Mammary epithelial cell (primary cell): ENCODE measurements at regions not wholly inside any gene's neighbourhood (a gene's known extent, or its start where the extent isn't known, plus 50 kb on each side); places are given as distances from the start of the nearest gene placed in this dataset.

Experiments
- EZH2 ChIP-seq: IDR thresholded peaks from 2 replicates; pipeline ENCODE4 v1.6.1; 2012; ENCODE audit warnings: low read length, inconsistent platforms, borderline replicate concordance
- TF ChIP-seq, protein P1 (sequence below), 2 donors: IDR thresholded peaks in 1 of 2; conservative IDR thresholded peaks in 1 of 2; 2 replicates each; pipeline ENCODE4 v1.5.1; 2011 to 2012; ENCODE audit warnings: inconsistent platforms in 2 of 2, low read length in 2 of 2, mild to moderate bottlenecking in 2 of 2, control low read depth in 1 of 2, low read depth in 1 of 2; ENCODE audit not compliant: insufficient read depth in 1 of 2; ENCODE audit errors: extremely low read depth in 1 of 2

DNA sequence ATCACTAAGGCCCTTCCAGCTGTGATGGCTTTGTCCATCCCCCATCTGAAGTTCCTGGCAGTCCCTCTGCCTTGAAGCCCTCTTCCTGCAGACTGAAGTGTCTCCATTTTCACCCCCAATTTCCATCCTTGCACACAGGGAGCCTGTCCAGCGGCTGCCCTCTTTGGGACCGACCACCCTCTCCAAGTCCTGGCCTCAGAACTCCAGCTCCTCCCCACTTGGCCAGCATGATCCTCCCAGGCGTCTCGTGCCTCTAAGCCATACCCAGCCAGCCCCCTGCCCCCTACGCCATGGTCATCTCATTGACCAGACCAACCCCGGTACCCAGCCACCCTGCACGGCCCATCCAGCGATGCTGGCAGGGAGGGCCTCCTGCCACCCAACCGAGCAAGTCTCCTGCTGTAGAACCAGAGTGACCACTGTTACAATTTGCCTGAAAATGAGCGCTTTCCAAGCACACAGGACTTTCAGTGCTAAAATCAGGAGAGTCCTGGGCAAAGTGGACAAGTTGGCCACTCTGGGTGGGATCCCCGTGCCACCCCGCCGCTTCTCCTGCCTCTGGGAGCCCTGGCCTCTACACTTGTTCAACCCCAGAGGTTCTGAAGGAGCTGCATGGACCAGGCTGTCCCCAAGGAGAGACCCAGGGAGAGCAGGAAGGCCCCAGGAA lies 362.0 kb downstream of the SEC14L1 start:
- TF ChIP-seq, protein P1, sequence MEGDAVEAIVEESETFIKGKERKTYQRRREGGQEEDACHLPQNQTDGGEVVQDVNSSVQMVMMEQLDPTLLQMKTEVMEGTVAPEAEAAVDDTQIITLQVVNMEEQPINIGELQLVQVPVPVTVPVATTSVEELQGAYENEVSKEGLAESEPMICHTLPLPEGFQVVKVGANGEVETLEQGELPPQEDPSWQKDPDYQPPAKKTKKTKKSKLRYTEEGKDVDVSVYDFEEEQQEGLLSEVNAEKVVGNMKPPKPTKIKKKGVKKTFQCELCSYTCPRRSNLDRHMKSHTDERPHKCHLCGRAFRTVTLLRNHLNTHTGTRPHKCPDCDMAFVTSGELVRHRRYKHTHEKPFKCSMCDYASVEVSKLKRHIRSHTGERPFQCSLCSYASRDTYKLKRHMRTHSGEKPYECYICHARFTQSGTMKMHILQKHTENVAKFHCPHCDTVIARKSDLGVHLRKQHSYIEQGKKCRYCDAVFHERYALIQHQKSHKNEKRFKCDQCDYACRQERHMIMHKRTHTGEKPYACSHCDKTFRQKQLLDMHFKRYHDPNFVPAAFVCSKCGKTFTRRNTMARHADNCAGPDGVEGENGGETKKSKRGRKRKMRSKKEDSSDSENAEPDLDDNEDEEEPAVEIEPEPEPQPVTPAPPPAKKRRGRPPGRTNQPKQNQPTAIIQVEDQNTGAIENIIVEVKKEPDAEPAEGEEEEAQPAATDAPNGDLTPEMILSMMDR (conservative IDR thresholded peaks at IDR 0.05 in 1 of 2, IDR thresholded peaks at IDR 0.05 in 1 of 2; ENCODE audit: extremely low read depth in 1 of 2, insufficient read depth in 1 of 2, low read depth in 1 of 2, low read length in 2 of 2): no peak
- TF ChIP-seq EZH2: no peak
